HG03378 (cell line): ENCODE measurements at regions not wholly inside any gene's neighbourhood (a gene's known extent, or its start where the extent isn't known, plus 50 kb on each side); places are given as distances from the start of the nearest gene placed in this dataset.
A peak's percentile ranks its signal among the peaks of the same experiment; 100 is the strongest.

Experiments
- ATAC-seq: cut with Tn5 transposase; IDR thresholded peaks from one replicate; pipeline ENCODE4 v1.9.1; 2021; ENCODE audit warnings: mild to moderate bottlenecking, moderate library complexity; ENCODE audit not compliant: unreplicated experiment

DNA sequence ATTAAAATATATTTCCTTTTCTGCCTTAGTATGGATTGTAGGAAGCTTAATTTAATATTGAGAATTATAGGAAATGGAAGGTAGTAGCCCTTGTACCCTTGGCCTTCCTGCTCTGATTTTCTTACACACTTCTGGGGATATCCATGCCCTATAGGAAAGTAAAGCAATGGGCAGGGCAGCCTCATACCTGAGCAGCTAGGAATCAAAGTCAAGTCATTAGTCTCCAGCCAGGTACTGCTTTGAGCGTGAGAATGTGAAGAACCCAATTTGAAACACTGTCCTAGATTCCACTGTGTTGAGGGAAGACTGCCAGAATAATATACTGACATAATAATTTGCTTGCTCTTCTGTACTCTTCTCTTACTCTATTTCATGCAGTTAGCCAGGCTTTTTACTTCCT lies 51.0 kb upstream of the L3MBTL3 start:
- ATAC-seq = no peak

DNA sequence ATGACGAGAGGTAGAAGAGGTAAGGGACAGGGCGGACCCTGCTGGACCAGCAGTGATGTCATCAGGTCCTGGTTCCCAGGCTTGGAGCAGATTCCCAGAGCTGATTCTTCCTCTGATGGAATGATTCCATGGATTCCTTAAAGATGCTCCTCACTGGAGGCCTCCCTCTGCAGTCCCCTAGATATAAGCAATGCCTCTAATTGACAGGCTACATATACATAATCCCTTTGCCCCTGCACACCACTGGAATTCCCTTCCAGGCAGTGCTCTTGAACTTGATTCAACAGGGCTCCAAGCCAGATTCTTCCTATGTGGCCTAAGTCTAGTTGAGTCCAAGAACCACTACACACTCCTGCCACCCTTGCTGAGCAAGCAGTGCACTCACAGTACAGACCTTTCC lies 52.3 kb upstream of the L3MBTL3 start:
- no peak for ATAC-seq

DNA sequence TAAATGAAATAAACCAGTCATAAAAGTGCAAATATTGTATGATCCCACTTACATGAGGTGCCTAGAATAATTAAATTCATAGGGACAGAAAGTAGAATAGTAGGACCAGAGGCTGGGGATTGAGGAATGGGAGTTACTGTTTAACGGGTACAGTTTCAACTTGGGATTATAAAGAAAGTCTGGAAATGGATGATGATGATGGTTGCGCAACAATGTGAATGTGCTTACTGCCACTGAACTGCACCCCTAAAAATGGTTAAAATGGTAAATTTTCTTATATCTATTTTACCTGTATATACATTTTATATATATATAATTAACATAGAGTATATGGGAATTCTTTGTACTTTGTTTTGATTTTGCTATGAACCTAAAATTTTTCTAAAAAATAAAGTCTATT lies 53.3 kb upstream of the L3MBTL3 start:
- ATAC-seq = no peak

DNA sequence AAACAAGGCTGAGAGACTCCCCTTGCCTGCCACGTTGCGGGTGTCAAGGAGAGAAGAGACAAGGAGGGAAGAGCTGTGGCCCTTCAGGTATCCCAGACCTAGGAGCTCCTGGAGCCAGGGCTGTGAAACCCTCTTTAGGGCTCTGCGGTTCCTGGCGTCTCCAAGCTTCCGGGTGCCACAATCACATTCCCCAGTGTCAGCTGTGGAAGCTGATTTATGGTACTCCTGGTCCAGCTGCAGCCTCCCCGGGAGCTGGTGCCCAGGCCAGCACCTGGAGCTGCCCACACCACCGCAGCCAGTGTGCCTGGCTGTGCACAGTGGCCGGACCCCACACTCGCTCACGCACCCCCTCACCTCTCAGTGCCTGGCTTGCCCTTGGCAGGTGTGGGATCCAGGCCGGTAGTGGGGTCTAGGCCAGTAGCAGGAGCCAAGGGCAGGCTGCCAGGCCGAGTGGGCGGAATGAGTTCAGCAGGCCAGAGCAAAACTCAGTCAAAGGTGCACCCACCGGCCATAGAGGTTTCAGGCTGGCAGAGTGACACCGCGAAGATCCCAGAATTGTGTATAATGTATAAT lies 58.9 kb upstream of the L3MBTL3 start:
- ATAC-seq = no peak

DNA sequence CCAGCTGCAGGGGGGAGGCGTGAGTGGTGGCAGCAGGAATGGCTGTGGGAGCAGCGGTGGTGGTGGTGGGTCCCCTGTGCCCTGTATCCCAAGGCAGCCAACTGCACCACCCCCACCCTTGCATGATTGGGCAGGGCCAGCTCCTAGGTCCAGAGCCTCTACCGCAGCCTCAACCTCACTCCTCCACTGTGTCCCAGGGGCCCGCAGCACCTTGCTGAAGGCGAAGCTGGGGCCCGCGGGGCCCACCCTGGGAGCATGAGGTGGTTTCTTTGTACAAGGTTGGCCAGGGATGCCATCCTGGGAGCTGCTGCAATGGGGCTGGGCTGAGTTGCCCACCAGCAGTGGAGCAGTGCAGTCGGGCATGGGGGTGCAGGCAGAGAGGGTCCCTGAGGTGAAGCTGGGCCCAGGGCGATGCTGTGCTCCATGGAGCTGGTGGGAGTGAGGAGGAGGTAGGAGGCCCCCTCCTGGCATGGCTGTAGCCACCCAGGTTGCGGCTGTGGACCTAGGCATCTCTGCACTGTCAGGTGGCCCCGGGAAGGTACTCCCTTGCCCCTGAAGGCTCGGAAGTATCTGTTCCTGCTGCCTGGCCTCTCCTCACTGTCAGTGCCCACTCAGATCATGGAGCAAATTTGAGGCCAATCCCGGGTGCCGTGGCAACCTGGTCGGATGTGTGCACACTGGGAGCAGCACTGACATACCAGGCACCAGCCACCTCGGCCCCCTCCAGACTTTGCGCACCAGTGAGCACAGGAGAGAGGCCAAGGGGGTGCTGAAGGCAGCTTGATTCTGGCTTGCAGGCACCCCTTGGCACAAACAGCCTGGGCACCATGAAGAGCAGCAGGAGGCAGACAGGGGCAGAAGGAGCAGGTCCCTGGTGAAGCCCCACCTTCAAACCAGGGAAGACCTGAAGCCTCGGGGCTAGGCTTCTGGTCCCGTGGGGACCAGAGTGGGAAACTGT lies 60.2 kb upstream of the L3MBTL3 start:
- ATAC-seq = no peak

DNA sequence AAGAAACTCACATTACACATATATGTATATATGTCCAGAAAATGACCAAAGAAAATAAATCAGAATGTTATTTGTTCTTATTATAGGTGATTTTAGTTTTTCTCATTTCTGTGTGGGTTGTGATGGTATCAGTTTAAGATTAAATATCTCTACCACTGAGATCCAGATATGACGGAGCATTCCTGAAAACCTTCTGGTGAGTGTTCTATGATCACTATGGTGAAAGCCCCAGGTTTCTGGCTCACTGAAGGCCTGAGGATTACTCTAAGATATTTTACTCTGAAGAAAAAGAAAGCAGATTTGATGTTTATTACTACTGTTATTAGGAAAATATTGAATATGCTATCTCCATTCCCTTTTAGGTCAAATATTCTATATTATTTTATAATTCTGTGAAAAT lies 62.8 kb upstream of the L3MBTL3 start:
- ATAC-seq = no peak

DNA sequence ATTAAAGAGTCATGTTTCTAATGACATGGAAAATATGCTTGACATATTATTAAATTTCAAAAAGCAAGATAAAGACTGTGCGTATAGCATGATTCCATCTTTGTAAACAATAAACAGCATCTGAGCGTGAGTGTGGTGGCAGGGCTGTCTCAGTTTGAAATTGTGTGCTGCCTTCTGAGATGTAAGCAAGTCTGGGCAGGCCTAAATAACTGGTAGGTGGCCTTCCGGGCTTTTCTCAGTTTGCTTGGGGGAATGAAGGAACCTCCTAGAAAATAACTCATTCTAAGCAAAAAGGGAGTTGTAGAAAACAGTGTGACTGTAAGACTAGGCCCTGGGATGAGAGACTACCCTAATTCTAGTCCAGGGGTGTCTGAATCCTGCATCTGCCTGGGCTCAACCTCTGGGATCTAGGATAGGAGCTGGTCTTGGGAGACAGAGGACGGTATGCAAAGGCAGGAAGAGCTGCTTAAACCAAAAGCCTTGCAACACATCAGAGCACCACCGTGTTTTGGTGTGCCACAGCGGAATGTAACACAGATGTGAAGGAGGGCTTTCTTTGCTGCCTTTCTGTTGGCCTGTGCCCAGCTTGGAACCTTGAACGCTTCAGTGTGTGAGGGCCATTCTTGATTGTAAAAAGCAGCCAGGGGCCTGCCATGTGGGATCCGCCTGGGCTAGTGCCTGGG lies 63.5 kb upstream of the L3MBTL3 start:
- no peak for ATAC-seq

DNA sequence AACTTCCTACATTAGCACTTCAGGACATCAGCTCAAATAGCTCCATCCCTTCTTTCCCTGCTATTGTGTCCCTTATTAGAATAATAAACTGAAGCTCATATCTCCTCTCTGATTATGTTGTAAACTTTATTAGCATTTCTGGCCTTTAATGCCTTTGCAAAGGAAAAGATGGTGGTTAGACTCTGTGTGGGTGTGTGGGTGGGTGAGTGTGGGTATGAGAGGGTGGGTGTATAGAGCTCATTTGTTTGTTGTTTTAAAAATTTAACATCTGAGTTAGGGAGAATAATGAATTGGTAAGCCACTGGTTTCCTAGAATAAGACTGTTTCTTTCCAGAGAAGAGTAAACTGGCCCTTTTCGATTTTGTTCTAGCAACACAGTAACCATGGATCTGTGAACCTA lies 70.6 kb upstream of the L3MBTL3 start:
- ATAC-seq = no peak

DNA sequence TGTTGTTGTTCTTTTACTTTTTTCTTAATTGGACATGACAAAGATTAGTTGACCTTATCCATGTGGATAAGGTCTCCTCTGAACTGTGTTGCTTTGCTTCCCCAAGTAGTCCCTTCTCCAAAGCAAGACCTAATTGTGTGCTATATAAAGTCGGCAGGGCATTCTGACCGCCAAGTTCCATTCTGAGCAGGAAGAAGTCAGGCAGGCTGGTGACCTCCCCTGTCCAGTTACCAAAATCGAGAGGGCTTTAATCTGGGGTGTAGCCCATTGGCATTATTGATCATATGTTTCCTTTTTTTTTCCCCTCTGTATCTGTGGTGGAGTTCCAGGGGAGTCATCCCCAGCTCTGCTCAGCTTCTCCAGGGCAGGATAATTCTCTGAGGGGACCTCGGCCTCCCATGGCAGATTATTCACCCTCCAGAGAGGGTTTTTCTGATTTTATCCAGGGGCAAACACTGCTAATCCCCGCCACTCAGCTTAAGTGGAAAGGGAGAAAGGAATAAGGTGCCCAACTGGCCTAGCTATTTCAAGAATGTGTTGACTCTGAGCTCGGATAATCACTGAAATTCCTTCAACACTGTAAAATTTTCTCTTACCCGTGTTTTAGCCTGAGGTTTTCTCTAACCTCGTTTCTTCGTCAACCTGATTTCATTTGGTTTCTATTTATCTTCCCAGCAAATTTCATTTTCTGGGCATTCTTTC lies 71.8 kb upstream of the L3MBTL3 start:
- no peak for ATAC-seq

DNA sequence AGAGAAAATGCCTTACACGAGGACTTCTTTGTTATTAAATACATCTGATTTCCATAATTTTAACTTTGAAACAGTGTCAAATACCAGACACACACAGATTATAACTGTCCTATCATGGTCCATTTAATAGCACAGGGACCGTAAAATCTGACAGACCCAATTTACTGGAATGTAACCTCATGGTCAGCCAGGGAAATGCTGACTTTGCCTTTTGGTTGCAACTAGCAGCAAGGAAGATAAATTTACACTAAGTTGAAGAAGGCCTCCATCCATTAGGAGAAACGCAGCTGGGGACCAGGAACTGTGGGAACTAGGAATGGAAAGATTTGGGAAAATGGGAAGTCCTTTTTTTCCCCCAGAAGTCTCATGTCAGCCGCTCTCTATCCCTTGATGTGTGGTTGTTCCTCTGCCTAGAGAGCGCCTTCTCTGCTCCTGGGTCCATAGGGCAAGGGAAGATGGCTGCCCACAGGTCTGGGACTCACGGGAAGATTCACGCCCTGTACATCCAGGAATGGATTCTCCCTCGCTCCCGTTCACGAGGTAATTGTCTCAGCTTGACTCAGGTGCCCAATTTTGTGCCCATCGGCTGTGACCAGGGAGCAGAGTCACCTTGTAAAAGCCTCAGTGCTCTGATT lies 74.6 kb upstream of the L3MBTL3 start:
- ATAC-seq = no peak

DNA sequence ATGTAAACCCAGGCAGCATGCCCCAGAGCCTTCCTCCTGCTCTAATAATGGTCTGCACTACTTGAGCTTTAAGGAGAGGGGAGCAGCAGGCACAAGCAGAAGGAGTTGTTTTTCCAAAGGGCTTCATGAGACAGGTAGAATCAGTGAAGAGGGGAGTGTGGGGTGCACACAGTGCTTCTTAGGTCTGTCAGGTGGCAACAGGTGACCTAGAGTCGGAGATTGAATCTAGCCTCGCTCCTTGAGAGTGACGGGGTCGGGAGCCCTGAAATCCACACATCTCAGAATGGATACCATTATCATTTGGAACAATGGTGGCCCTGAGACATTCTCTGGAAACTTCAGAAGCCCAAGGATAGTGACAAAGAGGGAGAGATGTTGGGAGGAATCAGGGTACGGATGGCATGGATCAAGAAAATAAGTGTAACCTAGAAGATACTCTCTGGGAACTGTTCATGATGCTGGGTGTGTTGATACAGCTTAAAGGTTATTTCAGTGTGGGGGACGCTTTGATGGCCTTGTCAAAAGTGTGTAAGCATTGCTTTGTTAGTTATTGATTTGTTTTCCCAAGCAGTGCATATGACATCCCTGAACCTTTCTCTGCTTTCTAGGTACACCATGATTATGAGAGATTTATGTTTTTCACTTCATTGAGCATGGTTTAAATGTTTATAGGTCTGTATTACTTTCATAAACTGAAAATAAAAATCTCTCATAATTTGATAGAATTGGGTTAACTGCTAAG lies 77.8 kb upstream of the L3MBTL3 start:
- ATAC-seq = no peak

DNA sequence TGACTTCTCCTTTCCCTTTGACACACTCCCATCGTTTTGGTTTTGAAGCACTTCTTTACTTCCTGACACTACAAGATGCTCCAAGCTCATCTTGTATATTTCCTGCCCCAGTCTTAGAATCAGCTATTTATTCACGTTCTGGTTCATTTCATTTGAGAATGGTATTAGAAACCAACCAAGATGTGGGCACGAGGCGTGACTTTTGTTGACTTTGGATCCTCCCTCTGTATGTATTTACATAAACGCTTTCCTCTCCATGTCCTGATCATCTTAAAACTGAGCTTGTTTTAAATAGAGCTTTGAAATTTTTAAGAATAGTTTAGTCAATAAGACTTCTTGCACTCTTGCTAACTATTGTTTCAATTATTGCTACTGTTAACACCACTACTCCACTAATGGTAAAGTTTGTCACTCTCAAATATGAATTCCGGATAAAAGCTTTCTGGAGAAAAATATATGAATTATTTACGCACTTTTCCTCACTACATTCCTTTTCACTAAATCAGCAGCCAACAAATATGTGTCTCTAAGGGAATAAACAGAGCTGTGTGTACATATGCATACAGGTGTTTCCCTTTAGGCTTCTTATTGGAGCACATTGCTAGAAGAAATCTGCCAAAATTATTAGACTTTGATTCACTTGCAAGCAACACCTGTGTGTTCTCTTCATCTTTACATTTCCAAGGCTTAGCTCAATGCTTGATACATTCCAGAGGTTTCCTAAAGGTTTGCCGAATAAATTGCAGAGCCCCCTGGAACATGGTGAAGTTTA lies 77.3 kb upstream of the TMEM244 start:
- no peak for ATAC-seq

DNA sequence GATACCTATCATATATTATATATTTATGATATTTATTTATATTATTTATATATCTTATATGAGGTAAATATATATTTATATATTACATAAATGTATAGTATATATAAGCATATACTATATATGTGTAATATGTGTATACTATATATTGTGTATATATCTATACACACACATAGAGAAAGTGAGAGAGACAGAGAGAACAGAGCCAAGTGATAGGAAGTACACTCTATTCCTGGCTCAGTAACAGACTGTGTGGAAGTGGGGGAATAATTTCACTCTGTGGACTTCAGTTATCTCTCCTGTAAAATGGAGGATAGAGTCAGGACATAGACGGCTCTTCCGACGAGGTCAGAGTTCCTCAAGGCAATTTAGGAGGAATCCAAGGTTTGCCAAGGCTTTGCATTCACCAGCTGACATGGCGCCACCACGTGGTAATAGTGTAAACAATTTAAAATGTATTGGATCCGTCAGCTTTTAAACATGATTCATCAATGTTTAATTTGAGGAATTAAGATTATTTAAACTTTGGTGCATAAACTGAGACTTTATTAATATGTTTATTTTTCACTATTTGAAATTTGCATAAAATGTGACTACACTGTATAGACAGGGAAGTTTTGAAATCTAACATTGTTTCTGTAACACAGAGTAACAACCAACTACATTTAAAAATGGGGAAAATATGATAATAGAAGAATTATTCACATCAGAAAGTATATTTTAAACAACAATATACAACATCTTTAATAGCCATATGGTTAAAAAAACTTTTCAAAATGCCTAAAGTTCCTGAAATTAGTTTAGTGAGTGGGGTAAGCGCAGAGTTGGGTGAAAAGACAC lies 75.4 kb upstream of the TMEM244 start:
- peak; percentile 62 for ATAC-seq

DNA sequence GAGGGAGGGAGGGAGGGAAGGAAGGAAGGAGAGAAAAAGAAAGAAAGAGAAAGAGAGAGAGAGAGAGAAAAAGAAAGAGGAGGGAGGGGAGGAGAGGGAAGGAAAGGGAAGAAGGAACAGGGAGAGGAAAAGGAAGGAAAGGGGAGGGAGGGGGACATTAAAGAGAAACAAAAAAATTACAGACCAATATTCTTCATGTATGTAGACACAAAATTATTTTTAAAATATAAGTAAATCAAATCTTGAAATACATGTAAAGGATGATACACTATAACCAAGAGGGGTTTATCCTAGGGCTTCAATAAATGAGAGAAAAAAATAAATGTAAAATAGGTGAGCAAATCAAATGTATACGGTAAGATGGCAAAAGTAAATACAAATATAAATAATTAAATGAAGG lies 71.2 kb upstream of the TMEM244 start:
- ATAC-seq = no peak

DNA sequence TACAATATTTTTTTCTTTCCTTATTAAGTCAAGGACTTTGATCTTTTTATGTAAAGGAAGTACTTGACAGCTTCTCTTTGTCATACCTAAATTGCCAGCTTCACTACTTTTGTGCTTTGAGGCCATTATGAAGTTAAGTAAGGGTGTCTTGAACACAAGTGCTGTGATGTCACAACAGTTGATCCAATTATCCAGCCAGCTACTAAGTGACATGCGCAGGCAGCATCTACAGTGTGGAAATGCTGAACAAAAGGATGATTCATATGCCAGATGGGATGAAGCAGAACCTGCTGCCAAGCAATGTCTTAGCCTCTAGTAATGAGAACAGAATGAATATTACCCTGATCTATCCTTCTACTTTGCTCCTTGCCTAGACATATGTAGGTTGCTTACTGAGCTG lies 68.3 kb upstream of the TMEM244 start:
- no peak for ATAC-seq

DNA sequence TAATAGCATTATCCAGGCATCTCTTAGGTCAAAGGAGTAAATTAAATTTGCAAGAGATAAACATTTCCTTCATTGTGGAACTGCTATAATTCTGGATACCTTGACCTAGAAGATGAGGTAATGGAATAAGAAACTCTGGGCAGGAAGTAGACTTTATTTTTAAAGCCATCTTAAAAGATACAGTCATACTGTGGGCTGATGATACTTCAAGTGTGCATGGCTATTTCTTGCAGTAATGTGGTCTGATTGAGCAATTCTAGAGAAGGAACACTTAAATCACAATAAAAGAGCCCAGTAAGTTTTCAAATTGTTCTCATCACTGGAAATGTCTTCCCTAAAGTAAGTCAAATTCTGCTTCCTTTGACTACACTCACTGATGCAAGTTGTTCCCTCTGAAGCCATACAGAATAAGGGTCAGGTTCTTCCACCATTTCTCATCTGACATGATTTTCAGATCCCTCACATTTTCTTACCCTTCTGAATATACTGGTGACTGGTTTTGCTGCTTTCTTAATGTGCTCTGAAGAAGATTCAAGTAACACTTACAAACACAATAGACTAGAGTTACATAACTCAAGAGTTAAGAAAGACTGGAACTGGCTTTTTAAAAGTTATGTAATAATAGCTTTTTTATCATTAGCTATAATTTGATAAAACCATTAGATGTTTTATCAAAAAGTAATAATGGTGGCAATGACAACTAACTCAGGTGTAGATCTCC lies 62.6 kb upstream of the TMEM244 start:
- no peak for ATAC-seq

DNA sequence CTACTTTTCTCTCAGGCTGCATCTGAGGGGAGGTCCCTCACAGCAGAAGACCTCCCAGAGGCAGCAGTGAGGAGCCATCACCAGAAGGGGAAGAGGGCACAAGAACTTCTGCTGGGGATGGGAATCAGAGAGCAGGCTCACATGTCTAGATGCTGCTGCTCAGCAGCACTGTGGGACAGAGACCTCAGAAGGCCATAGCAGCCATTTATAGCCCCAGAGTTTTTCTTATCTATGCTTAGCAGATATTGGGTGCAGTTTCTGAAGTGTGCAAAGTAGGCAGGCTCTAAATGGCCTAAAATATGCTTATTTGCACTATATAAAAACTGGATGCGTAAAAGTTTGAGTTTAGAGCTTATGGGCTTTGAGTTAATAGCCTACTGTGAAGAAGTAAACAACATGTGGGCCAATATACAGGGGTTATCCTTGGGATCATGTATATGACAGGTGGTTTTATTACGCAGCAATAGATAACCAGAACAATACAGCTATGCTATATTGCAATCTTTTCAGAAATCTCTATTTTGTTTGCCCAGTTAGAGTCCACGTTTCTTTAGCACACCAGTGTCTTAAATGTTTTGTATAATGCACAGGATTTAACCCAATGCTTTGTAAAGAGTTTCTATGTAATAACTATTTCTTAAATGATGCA lies 60.2 kb upstream of the TMEM244 start:
- no peak for ATAC-seq
